HG03103 (cell line): ENCODE measurements at regions not wholly inside any gene's neighbourhood (a gene's known extent, or its start where the extent isn't known, plus 50 kb on each side); places are given as distances from the start of the nearest gene placed in this dataset.

Source experiments
- ATAC-seq: cut with Tn5 transposase; IDR thresholded peaks from one replicate; pipeline ENCODE4 v1.9.1; 2021; ENCODE audit warnings: low read depth; ENCODE audit not compliant: unreplicated experiment

- ATAC-seq = no peak
Observed at GRCh38 chr11:59263225-59263894, 50.6 kb upstream of the MPEG1 start.
